NCI-H187 treated with DMSO at 0.1 percent for 48 hours (cell line): ENCODE measurements at regions not wholly inside any gene's neighbourhood (a gene's known extent, or its start where the extent isn't known, plus 50 kb on each side); places are given as distances from the start of the nearest gene placed in this dataset.
"Not testable (repeated sequence)": the region's sequence is repeated elsewhere in the genome, so short reads cannot be mapped to it uniquely, and the experiment has no call there.

Source experiments
- DNase-seq: peaks from one replicate; lab custom pipeline; 2025; lab: John Stamatoyannopoulos, UW

DNA sequence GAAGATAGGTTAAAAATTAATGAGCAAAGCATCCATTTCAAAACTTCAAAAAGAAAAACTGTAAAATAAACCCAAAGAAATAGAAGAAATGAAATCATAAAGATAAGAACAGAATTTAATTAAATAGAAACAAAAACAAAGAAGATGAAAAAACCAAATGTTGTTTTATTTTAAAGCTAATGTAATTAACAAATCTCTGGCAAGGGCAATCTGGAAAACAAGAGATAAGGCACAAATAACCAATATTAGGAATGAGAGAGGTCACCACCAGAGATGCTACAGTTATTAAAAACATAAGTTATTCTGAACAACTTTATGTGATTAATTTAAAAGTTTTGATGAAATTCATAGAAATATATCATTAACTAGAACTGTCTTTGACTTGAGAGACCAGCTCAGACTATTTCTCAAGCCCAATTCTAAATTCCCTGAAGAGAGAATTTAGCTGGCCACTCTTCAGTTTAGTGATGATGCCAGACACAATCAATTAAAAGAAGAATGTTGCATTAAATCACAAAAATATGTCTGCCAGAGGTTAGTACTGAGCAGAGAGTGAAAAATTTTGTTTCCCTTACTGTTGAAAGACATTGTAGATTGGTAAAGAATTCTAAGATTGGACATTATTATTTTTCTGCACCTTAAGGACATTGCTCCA is 227.4 kb upstream of the VLDLR start:
- DNase-seq: not testable (repeated sequence)

DNA sequence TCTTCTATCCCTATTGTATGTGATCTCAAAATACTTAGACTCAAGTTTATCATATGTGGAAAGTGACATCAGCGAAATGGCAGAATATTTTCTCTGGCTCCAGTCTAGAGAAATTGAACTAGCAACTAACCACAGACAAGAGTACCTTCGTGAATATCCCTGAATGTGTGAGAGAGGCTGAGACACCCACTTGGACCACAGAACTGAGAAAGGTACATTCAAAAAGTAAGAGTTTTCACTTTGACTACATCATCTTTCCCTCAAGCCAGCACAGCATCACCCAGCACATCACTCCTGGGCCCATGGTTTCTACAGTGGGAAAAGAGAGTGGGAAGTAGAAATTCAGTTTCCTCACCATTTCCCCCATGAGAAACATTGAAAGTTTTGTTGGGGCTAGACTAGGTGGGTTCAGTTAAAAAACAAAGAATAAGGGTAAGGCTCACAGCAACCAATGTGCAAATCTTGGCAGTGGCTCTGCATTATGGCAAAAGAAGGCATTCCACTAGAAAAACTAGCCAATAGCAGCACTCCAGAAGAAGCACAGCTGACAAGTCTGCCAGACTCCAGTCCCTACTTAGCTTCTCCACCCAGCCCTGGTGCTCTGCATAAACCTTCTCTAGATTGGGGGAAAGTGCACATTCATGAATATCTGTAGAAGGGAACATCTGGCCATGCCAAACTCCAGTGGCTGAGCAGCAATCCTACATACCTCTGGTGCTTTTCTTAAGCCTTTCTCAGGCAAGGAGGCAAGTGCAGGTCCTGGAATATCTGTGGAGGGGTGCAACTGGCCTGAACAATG is 225.6 kb upstream of the VLDLR start:
- no peak for DNase-seq

DNA sequence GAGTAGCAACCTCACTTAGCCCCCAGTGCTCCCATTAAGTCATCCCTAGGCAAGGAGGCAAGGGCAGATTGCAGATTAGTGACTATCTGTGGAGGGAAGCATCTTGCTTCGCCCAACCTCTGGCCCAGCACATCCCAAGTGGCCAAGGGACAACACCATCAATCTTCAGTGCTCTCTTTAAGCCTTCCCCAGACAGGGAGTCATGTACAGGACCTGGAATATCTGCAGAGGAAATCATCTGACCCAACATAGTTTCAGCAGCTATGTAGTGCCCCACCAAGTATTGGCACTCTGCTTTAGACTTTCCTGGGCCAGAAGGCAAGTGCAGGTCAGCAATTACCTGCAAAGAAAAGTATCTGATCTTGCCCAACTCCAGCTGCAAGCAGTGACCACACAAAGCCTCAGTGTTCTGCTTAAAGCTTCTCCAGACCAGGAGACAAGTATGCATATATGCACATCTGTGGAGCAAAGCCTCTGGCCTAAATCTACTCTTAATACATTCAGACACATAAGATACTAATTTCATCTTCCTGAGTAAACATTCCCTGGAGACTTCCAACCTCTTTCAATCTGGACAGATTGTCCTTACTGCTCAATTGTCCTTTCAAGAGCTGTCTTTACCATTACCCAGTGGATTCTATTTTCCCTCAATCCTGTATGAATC is 224.8 kb upstream of the VLDLR start:
- no peak for DNase-seq

DNA sequence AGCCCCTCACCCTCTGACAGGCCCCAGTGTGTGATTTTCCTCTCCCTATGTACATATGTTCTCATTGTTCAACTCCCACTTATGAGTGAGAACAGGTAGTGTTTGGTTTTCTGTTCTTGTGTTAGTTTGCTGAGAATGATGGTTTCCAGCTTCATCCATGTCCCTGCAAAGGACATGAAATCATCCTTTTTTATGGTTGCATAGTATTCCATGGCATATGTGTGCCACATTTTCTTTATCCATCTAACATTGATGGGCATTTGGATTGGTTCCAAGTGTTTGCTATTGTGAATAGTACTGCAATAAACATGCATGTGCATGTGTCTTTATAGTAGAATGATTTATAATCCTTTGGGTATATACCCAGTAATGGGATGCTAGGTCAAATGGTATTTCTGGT is 223.7 kb upstream of the VLDLR start:
- not testable (repeated sequence) for DNase-seq

DNA sequence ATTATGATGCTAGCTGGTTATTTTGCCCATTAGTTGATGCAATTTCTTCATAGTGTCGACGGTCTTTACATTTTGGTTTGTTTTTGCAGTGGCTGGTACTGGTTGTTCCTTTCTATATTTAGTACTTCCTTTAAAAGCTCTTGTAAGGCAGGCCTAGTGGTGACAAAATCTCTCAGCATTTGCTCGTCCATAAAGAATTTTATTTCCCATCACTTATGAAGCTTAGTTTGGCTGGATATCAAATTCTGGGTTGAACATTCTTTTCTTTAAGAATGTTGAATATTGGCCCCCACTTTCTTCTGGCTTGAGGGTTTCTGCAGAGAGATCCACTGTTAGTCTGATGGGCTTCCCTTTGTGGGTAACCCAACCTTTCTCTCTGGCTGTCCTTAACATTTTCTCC is 219.8 kb upstream of the VLDLR start:
- DNase-seq: not testable (repeated sequence)

DNA sequence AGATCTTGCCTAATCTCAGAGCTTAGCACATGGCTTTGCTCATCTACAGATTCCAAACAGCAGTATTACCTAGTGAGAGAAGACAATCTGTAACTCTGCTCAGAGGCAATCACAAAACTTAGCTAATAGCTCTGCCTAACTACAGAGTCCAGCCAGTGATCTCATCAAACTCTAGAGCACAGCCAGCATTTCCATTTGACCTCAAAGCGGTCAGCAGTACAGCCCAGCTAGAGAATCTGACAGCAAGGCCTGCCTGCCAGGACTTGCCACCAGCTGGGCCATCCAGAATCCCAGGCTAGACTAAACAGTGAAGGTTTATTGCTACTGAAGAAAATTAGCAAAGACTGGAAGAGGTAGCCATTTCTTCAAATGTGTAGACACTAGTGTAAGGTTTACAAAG is 217.9 kb upstream of the VLDLR start:
- no peak for DNase-seq

DNA sequence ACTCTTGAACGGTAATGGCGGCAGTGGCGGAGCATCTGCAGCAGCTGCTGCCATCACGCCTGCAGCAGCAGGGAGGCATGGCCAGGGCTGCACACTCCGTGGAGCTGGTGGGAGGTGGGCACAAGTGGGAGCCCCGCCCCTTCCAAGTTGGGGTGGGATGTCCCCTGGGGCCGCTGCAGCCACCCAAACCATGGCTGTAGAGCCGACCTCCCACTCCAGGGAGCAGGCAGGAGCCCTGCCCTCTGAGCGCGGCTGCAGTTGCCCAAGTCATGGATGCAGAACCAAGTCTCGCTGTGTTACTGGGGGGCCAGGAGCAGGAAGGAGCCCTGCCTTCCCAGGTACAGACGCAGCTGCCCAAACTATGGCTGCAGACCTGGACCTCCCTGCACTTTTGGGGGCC is 215.3 kb upstream of the VLDLR start:
- no peak for DNase-seq

DNA sequence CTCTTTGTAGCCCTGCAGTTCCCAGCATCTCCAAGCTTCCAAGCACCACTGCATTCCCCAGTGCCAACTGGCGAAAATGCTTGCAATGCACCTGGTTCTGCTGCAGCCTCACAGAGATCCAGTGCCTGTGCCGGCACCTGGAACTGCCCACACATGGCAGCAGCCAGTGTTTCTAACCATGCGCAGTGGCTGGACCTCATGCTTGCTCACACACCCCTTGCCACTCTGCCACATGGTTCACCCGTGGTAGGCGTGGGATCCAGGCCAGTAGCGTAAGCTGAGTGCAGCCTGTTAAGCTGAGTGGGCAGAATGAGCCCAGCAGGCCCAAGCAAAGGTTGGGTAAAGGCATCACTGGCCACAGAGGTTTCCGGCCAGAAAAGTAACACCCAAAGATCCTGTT is 214.1 kb upstream of the VLDLR start:
- no peak for DNase-seq

DNA sequence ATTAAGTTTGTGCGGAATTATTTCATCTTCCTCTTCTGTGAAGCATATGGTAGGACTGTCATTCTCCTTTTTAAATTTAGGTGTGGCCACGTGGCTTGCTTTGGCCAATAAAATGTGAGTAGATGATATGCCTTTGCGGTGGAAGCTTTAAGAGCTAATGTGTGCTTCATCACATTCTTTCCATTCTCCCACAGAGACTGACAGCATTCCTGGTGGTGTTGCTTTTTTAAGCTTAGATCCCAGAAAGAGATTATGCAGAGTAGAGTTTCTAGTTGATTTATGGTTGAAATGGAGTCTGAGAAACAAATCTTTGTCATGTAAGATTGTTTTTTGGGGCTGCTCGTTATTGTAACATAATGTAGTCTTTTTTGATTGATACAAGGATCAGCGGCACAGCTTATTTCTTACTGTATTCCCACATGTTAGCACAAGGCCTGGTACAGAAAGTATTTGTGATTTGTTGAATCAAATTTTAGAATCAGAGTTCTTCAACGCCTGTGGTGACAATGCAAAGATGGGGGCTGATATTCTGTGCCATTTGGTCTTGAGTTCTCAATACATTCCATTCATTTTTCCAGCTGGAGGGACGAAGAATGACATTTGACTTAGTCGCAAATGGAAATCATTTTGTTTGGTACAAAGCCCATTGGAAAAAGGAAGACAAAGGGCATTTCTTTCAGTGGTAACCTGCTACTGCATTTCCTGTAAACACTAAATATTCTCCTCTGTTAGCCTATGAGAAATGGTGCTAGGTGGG is 209.9 kb upstream of the VLDLR start:
- no peak for DNase-seq

DNA sequence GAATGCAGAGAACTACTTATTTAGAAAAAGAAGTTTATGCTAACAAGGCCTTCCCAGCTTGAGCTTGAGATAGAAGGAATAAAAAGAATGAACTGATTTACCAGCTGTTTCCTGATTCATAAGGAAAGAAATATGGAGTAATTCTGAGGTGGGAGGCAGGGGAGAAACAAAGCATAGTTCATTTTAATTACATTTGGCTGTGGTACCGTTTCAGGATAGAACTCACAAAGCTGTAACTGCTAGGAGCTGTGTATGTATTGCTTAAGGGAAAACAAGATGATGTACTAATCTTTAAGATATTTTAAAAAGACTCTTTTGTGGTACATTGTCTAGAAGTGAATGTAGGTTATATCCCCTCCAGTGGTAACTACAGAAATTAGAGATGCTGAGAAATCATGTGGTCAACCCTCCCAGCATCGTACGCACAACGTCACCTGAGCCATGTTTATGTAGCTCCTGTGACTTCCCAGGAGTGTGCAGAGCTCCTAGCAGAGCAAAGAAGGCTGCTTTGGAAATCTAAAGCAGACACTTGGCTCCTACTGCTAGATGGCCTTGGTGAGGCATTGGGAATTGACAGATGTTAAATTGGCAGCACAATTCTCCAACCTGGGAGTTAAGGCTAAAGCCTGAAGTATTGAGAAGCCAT is 208.3 kb upstream of the VLDLR start:
- no peak for DNase-seq

DNA sequence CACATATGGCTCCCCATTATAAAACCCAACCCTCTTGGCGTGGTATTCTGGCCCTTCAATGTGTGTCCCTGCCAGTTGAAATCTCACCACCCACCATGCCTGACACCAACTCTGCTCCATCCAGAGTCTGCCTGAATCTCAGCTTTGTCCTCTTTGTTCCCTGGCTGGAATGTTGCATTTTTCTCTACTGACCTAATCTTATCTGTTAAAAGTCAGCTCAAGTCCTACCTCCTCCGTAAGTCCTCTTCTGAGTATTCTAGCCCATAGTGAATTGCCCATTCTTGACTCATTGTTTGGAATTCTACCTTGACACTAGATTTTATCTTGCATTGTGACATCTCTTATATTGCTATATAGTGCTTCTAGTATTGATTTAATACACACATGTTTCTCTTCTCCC is 207.1 kb upstream of the VLDLR start:
- no peak for DNase-seq

DNA sequence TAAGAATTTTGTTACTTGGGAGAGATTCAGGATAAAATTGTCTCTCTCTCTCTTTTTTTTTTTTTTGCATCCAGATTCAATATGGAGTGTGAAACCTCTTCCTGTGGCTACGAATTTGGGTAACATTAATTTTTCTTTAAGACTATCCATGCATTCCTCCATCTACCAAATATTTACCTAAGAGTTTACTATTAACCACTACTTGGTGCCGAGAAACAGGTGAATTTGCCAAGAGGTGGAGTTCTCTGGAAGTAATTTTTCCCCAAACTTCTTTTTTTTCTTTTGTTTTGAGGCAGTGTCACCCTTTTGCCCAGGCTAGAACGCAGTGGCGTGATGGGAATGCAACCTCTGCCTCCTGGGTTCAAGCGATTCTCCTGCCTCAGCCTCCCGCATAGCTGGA is 206.3 kb upstream of the VLDLR start:
- DNase-seq: no peak

DNA sequence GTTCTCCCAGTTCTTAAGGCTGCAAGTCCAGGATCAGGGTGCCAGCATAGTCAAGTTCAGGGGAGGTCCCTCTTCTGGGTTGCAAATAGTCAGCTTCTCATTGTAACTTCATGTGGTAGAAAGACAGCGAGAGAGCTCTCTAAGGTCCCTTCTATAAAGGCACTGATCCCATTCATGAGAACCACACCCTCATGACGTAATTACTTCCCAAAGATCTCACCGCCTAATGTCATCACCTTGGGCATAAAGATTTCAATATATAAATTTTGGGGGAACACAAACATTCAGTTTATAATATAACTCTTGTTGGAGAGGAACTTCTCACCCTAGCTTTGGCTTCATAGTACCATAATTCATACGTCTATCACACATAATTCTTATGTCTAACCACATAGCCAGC is 203.9 kb upstream of the VLDLR start:
- no peak for DNase-seq

DNA sequence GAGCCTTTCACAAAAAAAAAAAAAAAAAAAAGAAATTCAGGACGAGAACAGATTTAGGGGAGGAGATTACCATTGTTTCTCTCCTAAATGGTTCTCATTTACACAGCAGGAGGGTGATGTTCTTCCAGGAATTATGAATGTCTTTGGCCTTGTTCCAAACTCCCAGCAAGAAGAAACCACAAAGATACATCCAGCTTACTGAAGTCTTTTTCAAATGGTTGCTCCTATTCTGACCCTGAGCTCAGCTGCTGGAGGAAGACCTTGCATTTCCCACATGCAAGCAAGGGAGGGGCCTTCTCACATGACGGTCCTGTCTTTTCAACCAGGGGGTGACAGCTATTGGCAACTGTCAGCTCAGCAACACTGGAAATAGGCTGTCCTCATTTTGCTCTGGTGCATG is 203.0 kb upstream of the VLDLR start:
- DNase-seq: peak; percentile 86

DNA sequence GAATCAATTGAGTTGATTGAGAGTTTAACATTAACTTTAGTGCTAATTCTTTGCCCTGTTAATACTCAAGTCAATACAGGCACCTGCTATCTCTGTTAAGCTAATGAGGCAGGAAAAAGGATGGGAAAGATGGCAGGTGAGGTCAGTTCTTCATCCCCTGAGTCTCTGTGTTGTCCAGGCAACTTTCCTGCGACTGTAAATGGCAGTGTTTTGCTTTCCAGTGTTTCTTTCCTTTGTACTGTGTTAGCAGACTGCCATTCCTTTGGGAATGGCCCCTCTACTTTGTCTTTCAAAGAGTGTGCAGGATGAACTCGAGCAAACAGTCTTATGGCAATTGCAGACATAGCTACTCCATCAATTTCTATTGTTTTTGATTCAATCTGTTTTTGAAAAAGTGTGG is 202.2 kb upstream of the VLDLR start:
- DNase-seq: no peak

DNA sequence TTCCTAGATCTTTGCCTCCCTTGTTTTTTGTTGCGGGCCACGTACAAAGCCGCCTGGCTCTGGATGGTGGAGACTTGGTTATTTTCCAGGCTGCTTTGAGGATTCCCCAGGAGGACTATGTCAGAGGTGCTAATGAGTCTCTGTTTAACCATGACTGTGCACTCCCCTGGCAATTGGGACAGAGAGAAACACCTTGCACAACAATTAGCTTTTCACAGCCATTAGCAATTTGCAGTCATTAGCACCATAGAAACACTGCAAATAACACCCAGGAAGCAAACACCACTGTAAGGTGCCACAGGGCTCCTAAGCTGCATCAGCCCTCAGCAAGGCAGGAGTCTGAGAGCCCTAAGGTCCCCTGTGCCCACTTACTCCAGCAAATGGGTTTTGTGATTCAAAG is 201.0 kb upstream of the VLDLR start:
- DNase-seq: no peak

DNA sequence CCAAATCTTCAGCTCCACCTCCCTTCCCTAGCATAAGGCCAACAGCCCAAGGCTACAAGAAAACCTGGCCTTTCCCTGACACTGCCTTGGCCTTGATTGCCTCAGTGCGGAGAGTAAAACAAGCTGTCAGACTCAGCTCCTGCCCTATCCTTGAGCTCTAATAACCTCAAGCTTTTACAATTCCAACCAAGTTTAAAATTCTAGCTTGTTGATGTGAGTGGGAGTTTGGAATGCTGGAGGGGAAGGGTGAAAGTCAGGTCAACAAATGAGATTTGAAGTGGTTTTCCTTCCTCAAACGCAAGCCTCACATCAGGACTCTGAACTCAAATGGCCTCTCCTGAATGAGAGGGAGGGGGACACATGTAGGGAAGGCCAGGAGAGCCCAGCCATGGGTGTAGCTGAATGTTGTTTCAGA is 197.0 kb upstream of the VLDLR start:
- DNase-seq: no peak

DNA sequence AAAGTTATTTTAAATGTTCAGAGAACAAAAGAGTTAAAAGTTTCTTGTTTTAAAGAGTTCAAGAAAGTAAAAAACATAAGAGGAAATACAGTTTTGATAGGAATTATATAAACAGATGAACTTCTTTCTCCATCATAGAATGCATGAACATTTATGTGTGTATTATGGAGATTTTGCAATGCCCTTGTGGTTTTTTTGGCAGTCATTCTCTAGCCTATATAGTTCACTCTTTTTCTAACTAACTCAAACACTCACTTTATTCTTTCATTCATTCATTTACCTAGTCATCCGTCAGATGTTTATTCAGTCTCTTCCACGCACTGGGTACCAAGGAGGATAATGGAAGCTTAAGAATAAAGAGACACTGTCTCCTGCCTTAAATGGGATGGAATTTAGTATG is 195.9 kb upstream of the VLDLR start:
- DNase-seq: no peak

DNA sequence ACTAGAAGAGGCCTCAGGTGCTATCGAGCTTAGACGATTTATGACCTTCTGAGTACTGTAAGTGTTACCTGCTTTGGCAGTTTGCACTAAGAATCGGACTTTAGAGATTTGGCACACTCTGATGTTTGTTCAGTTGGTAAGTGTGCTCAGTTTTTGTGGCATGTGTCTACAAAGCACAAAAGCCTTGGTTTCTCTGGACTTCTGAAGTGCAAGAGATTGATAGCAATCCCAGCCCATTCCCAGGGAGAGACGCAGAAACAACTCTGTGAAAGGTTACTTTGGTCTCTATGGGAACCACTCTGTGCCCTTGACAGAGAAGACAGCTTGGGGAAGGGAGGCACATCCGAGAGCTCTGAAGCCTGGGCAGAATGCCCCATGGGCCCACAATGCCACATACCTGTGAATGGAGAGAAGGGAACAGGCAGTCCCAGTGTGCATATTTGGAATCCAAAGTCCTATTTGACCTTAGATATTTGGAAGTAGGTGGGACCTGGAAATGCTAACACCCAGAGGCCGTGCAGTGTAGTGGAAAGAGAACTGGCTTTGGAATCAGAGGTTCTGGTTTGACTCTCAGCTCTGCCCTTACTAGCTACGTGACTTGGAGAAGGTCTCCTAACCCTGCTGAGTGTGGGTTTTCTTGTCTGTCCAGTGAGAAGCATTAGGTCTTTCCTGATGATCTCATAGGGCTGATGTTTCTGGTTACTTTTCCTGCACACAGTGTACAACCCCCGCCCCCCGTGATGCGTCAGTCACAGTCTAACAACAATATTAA is 194.3 kb upstream of the VLDLR start:
- DNase-seq: peak; percentile 96

DNA sequence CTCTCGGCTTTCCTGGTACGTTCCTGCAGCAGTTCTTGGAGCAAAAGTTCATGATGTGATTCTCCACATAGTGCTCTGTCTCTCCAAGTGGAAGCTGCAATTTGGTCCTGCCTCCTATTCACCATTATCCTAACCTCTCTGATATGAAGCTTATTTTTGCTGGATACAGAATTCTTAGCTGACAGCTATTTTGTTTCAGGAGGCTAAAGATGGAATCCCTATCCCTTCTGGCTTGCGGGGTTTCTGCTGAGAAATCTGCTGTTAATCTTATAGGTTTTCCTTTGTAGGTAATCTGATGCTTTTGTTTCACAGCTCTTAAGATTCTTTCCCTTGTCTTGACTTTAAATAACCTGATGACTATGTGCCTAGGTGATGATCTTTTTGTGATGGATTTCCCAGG is 181.6 kb upstream of the VLDLR start:
- DNase-seq: no peak

DNA sequence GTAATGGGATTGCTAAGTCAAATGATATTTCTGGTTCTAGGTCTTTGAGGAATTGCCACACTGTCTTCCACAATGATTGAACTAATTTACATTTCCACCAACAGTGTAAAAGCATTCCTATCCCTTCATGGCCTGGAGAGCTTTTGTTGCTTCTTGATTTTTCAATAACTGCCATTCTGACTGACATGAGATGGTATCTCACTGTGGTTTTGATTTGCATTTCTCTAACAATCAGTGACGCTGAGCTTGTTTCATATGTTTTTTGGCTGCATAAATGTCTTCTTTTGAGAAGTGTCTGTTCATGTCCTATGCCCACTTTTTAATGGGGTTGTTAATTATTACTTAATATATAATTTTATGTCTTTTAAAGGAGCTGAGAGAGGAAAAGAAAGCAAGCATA is 177.7 kb upstream of the VLDLR start:
- DNase-seq: not testable (repeated sequence)
